ENCODE measurements at regions not wholly inside any gene's neighbourhood (a gene's known extent, or its start where the extent isn't known, plus 50 kb on each side); places are given as distances from the start of the nearest gene placed in this dataset.
"Not testable (repeated sequence)": the region's sequence is repeated elsewhere in the genome, so short reads cannot be mapped to it uniquely, and the experiment has no call there.

- H3K27me3 ChIP-seq (ENCODE audit: low read length); H3K9ac ChIP-seq (ENCODE audit: low read length); H3K9me3 ChIP-seq (ENCODE audit: low read length); intact Hi-C loops (cut with micrococcal nuclease); H3F3A ChIP-seq (ENCODE audit: low read length, unreplicated experiment); CTCF ChIA-PET; H3K79me2 ChIP-seq (ENCODE audit: low read length); H2AFZ ChIP-seq (ENCODE audit: low read length); H4K20me1 ChIP-seq (ENCODE audit: low read length); BruUV-seq (replicated peaks); POLR2A ChIA-PET (ENCODE audit: unreplicated experiment); H3K4me1 ChIP-seq (ENCODE audit: insufficient read depth, low read length); H3K4me2 ChIP-seq (ENCODE audit: low read length); H3K27ac ChIP-seq (ENCODE audit: low read length); H3K4me3 ChIP-seq (ENCODE audit: low read length); ATAC-seq; H3K9me2 ChIP-seq (replicated peaks; ENCODE audit: low read length); H3K36me3 ChIP-seq (ENCODE audit: low read depth, low read length); DNase-seq: not testable (repeated sequence)
These were observed 424.0 kb downstream of the TMEM121 start for GRCh38 chr14:105950364-105950892.

DNA sequence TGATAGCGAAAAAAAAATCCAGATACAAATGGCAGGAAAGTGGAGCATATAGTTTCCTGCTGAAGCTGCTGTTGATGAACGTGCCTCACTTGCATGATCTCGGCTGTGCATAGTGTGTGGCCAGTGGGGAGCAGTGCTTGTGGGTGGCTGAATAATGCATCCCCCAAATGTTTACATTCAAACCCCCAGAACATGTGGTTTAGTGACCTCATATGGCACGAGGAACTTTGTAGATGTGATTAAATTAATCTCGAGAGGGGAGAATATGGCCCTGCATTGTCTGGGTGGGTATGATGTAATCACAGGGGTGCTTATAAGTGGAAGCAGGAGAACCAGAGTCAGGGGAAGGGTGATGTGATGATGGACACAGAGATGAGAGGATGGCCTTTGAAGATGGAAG is 425.0 kb downstream of the TMEM121 start:
- no peak overlapping the region for H3K9ac ChIP-seq (ENCODE audit: low read length)
- no peaks in the 10 kb centered on the region for H3F3A ChIP-seq (ENCODE audit: low read length, unreplicated experiment)
- no TSS peak for BruUV-seq (replicated peaks)
- H3K9me2 ChIP-seq (replicated peaks; ENCODE audit: low read length): no peaks in the 10 kb centered on the region
- ChIA-PET CTCF (no interaction called here), POLR2A (ENCODE audit: unreplicated experiment) (no interaction called here)
- no peak overlapping the region for H2AFZ ChIP-seq (ENCODE audit: low read length)
- DNase-seq (no peak), ATAC-seq (no peak)
- H3K4me2 ChIP-seq (ENCODE audit: low read length): no peak overlapping the region
- H3K36me3 ChIP-seq (ENCODE audit: low read depth, low read length): no peaks in the 10 kb centered on the region
- H3K79me2 ChIP-seq (ENCODE audit: low read length): no peaks in the 10 kb centered on the region
- no peaks in the 10 kb centered on the region for H3K4me1 ChIP-seq (ENCODE audit: insufficient read depth, low read length)
- H3K9me3 ChIP-seq (ENCODE audit: low read length): no peaks in the 10 kb centered on the region
- H4K20me1 ChIP-seq (ENCODE audit: low read length): no peaks in the 10 kb centered on the region
- H3K27ac ChIP-seq (ENCODE audit: low read length): no peak overlapping the region
- no peak overlapping the region for H3K4me3 ChIP-seq (ENCODE audit: low read length)
- H3K27me3 ChIP-seq (ENCODE audit: low read length): no peaks in the 10 kb centered on the region
- intact Hi-C loops (cut with micrococcal nuclease): no loop called here
- TF ChIP-seq EZH2phosphoT487 (IDR thresholded peaks at IDR 0.05; ENCODE audit: borderline replicate concordance, low read length) (no peak), EZH2 (IDR thresholded peaks at IDR 0.05; ENCODE audit: low read length, unreplicated experiment) (no peak)
- TF ChIP-seq, protein P1, sequence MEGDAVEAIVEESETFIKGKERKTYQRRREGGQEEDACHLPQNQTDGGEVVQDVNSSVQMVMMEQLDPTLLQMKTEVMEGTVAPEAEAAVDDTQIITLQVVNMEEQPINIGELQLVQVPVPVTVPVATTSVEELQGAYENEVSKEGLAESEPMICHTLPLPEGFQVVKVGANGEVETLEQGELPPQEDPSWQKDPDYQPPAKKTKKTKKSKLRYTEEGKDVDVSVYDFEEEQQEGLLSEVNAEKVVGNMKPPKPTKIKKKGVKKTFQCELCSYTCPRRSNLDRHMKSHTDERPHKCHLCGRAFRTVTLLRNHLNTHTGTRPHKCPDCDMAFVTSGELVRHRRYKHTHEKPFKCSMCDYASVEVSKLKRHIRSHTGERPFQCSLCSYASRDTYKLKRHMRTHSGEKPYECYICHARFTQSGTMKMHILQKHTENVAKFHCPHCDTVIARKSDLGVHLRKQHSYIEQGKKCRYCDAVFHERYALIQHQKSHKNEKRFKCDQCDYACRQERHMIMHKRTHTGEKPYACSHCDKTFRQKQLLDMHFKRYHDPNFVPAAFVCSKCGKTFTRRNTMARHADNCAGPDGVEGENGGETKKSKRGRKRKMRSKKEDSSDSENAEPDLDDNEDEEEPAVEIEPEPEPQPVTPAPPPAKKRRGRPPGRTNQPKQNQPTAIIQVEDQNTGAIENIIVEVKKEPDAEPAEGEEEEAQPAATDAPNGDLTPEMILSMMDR (conservative IDR thresholded peaks at IDR 0.05; ENCODE audit: low read depth, low read length): no peak

- ChIA-PET POLR2A (ENCODE audit: unreplicated experiment) (no interaction called here), CTCF (no interaction called here)
- TF ChIP-seq, protein P1 (conservative IDR thresholded peaks at IDR 0.05; ENCODE audit: low read depth, low read length): no peak
- no peak for TF ChIP-seq EZH2 (IDR thresholded peaks at IDR 0.05; ENCODE audit: low read length, unreplicated experiment)
- TF ChIP-seq EZH2phosphoT487 (IDR thresholded peaks at IDR 0.05; ENCODE audit: borderline replicate concordance, low read length): no peak
- intact Hi-C loops (cut with micrococcal nuclease): no loop called here
- Histone ChIP-seq H2AFZ (ENCODE audit: low read length) (no peak overlapping the region), H3K4me2 (ENCODE audit: low read length) (no peak overlapping the region), H3K27ac (ENCODE audit: low read length) (no peak overlapping the region), H3K9me3 (ENCODE audit: low read length) (no peaks in the 10 kb centered on the region), H3F3A (ENCODE audit: low read length, unreplicated experiment) (no peaks in the 10 kb centered on the region), H3K9ac (ENCODE audit: low read length) (no peak overlapping the region), H3K4me1 (ENCODE audit: insufficient read depth, low read length) (no peaks in the 10 kb centered on the region), H3K9me2 (replicated peaks; ENCODE audit: low read length) (no peaks in the 10 kb centered on the region), H4K20me1 (ENCODE audit: low read length) (no peaks in the 10 kb centered on the region), H3K27me3 (ENCODE audit: low read length) (no peaks in the 10 kb centered on the region), H3K36me3 (ENCODE audit: low read depth, low read length) (no peaks in the 10 kb centered on the region), H3K79me2 (ENCODE audit: low read length) (no peaks in the 10 kb centered on the region), H3K4me3 (ENCODE audit: low read length) (no peak overlapping the region)
- DNase-seq (no peak), ATAC-seq (no peak)
- BruUV-seq (replicated peaks): no TSS peak
These were observed 425.8 kb downstream of the TMEM121 start for GRCh38 chr14:105952222-105952621.
